ENCODE measurements at regions not wholly inside any gene's neighbourhood (a gene's known extent, or its start where the extent isn't known, plus 50 kb on each side); places are given as distances from the start of the nearest gene placed in this dataset.
"Not testable (repeated sequence)": the region's sequence is repeated elsewhere in the genome, so short reads cannot be mapped to it uniquely, and the experiment has no call there.

DNA sequence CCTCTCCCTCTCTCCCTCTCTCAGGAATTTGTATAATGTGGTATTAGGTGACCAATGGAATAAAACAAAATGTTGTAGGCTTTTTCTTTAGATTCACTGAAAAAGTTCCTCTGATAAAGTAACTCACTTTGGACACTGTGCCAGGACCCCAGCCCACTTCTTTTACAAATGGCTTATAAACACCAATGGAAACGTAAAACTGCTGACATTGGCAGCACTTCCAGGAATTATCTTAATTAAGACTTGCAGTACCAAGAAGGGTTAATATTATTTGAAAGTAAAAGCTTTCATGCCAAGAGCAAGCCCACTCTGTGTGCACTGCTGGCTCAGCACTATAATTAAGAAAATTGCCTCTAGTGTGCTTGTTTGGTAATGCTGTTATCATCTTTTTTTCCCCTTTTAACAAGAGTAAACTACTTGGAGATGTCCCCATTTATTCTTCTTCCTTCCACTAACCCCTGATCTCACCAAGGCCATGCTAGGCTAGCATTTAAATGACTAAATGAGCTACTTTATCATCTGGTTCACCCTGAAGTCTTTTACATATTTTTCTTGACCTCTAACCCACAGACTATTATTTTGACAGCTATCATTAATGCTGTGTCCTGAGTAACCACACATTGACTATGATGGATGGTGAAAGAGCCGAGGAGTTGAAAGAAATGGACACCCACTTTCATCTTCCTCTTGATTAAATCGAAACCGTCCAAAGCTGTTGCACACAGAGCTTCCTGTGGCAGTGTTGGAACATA is 232.2 kb upstream of the ETAA1 start:
- no peak overlapping the region for H2BK5ac ChIP-seq (ENCODE audit: low read depth, low read length, poor library complexity)
- DNase-seq = no peak
- H3K9me3 ChIP-seq (ENCODE audit: insufficient read depth, low read depth, low read length) = no peaks in the 10 kb centered on the region
- H3K79me2 ChIP-seq (ENCODE audit: control insufficient read depth, insufficient read depth, low read length, poor library complexity) = no peaks in the 10 kb centered on the region
- no peak overlapping the region for H3K27ac ChIP-seq (ENCODE audit: low read depth, low read length)
- no peak overlapping the region for H3K4ac ChIP-seq (ENCODE audit: low read depth, low read length)
- H2AK5ac ChIP-seq (ENCODE audit: low read length) = no peak overlapping the region
- no peak overlapping the region for H3K4me3 ChIP-seq (ENCODE audit: low read depth, low read length)
- no peaks in the 10 kb centered on the region for H3K27me3 ChIP-seq (ENCODE audit: insufficient read depth, low read length)
- H4K12ac ChIP-seq (ENCODE audit: low read depth, low read length) = no peak overlapping the region
- no peaks in the 10 kb centered on the region for H3K36me3 ChIP-seq (ENCODE audit: control insufficient read depth in 1 of 2, insufficient read depth in 2 of 2, low read length in 2 of 2)
- no peak overlapping the region for H3K14ac ChIP-seq (ENCODE audit: low read length)
- no peaks in the 10 kb centered on the region for H3K79me1 ChIP-seq (ENCODE audit: low read length)
- H3K4me1 ChIP-seq (ENCODE audit: control insufficient read depth in 1 of 2, insufficient read depth in 2 of 2, low read length in 2 of 2) = no peaks in the 10 kb centered on the region
- no peak overlapping the region for H3K18ac ChIP-seq (ENCODE audit: low read length)
- H2BK120ac ChIP-seq (ENCODE audit: insufficient read depth, low read length, poor library complexity) = no peak overlapping the region
- H2AFZ ChIP-seq (ENCODE audit: insufficient read depth, low read length, poor library complexity) = no peak overlapping the region
- no peak overlapping the region for H2BK12ac ChIP-seq (ENCODE audit: low read length)
- H4K91ac ChIP-seq (ENCODE audit: low read depth, low read length) = no peak overlapping the region
- H4K8ac ChIP-seq (ENCODE audit: low read depth, low read length) = no peak overlapping the region
- WGBS (ENCODE audit: extremely low coverage, insufficient coverage, insufficient read length) = no CpG with 5 or more reads among the region's 4 CpGs
- H3K4me2 ChIP-seq (ENCODE audit: low read length) = no peak overlapping the region
- no peak overlapping the region for H3K9ac ChIP-seq (ENCODE audit: low read length)
- no peak overlapping the region for H3K23ac ChIP-seq (ENCODE audit: low read length)

DNA sequence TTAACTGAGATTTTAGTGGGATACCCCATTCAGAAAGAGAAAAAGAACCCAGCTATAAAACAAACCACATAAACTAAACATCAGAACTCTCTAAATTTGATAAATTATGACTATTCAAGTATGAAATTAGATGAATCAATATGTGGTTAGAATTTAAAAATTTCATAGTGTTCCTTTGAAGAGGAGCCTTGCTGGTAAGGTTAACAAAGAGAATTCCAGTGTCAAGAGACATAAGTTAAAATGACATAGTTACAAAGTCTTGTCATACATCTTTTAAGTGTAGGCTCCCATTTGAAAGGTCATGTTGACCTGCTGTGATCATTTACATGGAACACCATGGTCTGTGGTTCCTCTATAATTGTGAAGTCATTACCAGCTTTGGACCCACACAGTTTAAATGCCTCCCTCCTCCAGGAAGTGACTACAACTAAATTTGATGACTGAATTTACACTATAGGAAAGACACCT is 231.6 kb upstream of the ETAA1 start:
- no peak overlapping the region for H2AFZ ChIP-seq (ENCODE audit: insufficient read depth, low read length, poor library complexity)
- no peak overlapping the region for H3K18ac ChIP-seq (ENCODE audit: low read length)
- no peak overlapping the region for H3K4me3 ChIP-seq (ENCODE audit: low read depth, low read length)
- H3K27ac ChIP-seq (ENCODE audit: low read depth, low read length) = no peak overlapping the region
- H3K14ac ChIP-seq (ENCODE audit: low read length) = no peak overlapping the region
- no peak overlapping the region for H3K23ac ChIP-seq (ENCODE audit: low read length)
- no peak overlapping the region for H2BK120ac ChIP-seq (ENCODE audit: insufficient read depth, low read length, poor library complexity)
- DNase-seq = no peak
- no peaks in the 10 kb centered on the region for H3K79me2 ChIP-seq (ENCODE audit: control insufficient read depth, insufficient read depth, low read length, poor library complexity)
- no peaks in the 10 kb centered on the region for H3K4me1 ChIP-seq (ENCODE audit: control insufficient read depth in 1 of 2, insufficient read depth in 2 of 2, low read length in 2 of 2)
- H3K4ac ChIP-seq (ENCODE audit: low read depth, low read length) = no peak overlapping the region
- H4K8ac ChIP-seq (ENCODE audit: low read depth, low read length) = no peak overlapping the region
- no peak overlapping the region for H3K4me2 ChIP-seq (ENCODE audit: low read length)
- H2AK5ac ChIP-seq (ENCODE audit: low read length) = no peak overlapping the region
- H4K91ac ChIP-seq (ENCODE audit: low read depth, low read length) = no peak overlapping the region
- no peak overlapping the region for H3K9ac ChIP-seq (ENCODE audit: low read length)
- H2BK5ac ChIP-seq (ENCODE audit: low read depth, low read length, poor library complexity) = no peak overlapping the region
- no peak overlapping the region for H2BK12ac ChIP-seq (ENCODE audit: low read length)
- no peaks in the 10 kb centered on the region for H3K27me3 ChIP-seq (ENCODE audit: insufficient read depth, low read length)
- H4K12ac ChIP-seq (ENCODE audit: low read depth, low read length) = no peak overlapping the region
- H3K79me1 ChIP-seq (ENCODE audit: low read length) = no peaks in the 10 kb centered on the region
- no peaks in the 10 kb centered on the region for H3K36me3 ChIP-seq (ENCODE audit: control insufficient read depth in 1 of 2, insufficient read depth in 2 of 2, low read length in 2 of 2)
- H3K9me3 ChIP-seq (ENCODE audit: insufficient read depth, low read depth, low read length) = no peaks in the 10 kb centered on the region

DNA sequence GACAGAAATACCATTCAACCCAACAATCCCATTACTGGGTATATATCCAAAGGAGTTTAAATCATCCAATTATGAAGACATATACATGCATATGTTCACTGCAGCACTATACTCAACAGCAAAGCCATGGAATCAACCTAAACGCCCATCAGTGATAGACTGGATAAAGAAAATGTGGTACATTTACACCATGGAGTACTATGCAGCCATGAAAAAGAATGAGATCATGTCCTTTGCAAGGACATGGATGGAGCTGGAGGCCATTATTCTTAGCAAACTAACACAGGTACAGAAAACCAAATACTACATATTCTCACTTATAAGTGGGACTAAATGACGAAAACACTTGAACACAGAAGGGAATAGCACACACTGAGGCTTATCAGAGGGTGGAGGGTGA is 230.6 kb upstream of the ETAA1 start:
- not testable (repeated sequence) for H3K9me3 ChIP-seq (ENCODE audit: insufficient read depth, low read depth, low read length); H3K4ac ChIP-seq (ENCODE audit: low read depth, low read length); H4K12ac ChIP-seq (ENCODE audit: low read depth, low read length); H3K27me3 ChIP-seq (ENCODE audit: insufficient read depth, low read length); H3K9ac ChIP-seq (ENCODE audit: low read length); H2BK12ac ChIP-seq (ENCODE audit: low read length); H2BK5ac ChIP-seq (ENCODE audit: low read depth, low read length, poor library complexity); H3K14ac ChIP-seq (ENCODE audit: low read length); H4K8ac ChIP-seq (ENCODE audit: low read depth, low read length); H3K23ac ChIP-seq (ENCODE audit: low read length); DNase-seq; H3K79me2 ChIP-seq (ENCODE audit: control insufficient read depth, insufficient read depth, low read length, poor library complexity); H3K27ac ChIP-seq (ENCODE audit: low read depth, low read length); H3K18ac ChIP-seq (ENCODE audit: low read length); H3K79me1 ChIP-seq (ENCODE audit: low read length); H3K4me3 ChIP-seq (ENCODE audit: low read depth, low read length); H2BK120ac ChIP-seq (ENCODE audit: insufficient read depth, low read length, poor library complexity); H2AK5ac ChIP-seq (ENCODE audit: low read length); H2AFZ ChIP-seq (ENCODE audit: insufficient read depth, low read length, poor library complexity); H4K91ac ChIP-seq (ENCODE audit: low read depth, low read length); H3K4me2 ChIP-seq (ENCODE audit: low read length); H3K4me1 ChIP-seq (ENCODE audit: control insufficient read depth in 1 of 2, insufficient read depth in 2 of 2, low read length in 2 of 2); H3K36me3 ChIP-seq (ENCODE audit: control insufficient read depth in 1 of 2, insufficient read depth in 2 of 2, low read length in 2 of 2)
- no CpG with 5 or more reads among the region's 2 CpGs for WGBS (ENCODE audit: extremely low coverage, insufficient coverage, insufficient read length)

DNA sequence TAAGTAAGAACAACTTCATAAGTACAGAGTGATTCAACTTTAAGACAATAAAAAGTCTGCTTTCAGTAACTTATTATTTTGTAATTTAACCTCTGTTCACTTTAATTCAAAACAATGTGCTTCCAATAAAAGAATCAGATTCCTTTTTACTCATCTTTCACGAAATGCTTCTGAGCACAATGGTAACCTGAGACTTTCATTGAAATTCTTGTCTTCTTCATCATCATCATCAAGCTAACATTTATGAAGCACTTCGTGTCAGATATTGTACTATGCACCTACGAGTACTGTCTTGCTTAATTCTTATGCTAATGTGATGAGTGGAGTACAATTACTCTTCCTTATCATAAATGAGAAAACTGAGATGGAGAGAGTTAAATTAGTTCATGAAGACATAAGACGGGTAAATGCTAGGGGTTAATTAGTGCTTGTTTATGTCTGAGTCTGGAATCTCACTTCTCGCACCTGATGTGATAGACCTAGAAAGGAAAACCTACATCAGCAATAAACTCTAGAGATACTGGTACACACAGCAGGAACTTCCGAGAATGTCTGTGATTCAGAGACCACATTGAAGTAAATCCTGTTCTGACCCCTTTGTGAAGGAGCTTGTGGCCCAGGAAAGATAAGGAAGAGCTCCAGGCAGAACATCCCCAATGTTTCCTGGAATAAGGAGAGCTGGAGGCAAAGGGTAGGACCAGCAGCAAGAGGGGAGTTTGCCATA is 227.6 kb upstream of the ETAA1 start:
- Histone ChIP-seq H3K23ac (ENCODE audit: low read length) (no peak overlapping the region), H3K9ac (ENCODE audit: low read length) (no peak overlapping the region), H3K18ac (ENCODE audit: low read length) (no peak overlapping the region), H3K4me1 (ENCODE audit: control insufficient read depth in 1 of 2, insufficient read depth in 2 of 2, low read length in 2 of 2) (no peaks in the 10 kb centered on the region), H3K79me2 (ENCODE audit: control insufficient read depth, insufficient read depth, low read length, poor library complexity) (no peaks in the 10 kb centered on the region), H3K36me3 (ENCODE audit: control insufficient read depth in 1 of 2, insufficient read depth in 2 of 2, low read length in 2 of 2) (no peaks in the 10 kb centered on the region), H3K4ac (ENCODE audit: low read depth, low read length) (no peak overlapping the region), H4K8ac (ENCODE audit: low read depth, low read length) (no peak overlapping the region), H2BK12ac (ENCODE audit: low read length) (no peak overlapping the region), H3K9me3 (ENCODE audit: insufficient read depth, low read depth, low read length) (no peaks in the 10 kb centered on the region), H2AK5ac (ENCODE audit: low read length) (no peak overlapping the region), H4K12ac (ENCODE audit: low read depth, low read length) (no peak overlapping the region), H4K91ac (ENCODE audit: low read depth, low read length) (no peak overlapping the region), H2BK120ac (ENCODE audit: insufficient read depth, low read length, poor library complexity) (no peak overlapping the region), H3K27me3 (ENCODE audit: insufficient read depth, low read length) (no peaks in the 10 kb centered on the region), H3K14ac (ENCODE audit: low read length) (no peak overlapping the region), H3K4me2 (ENCODE audit: low read length) (no peak overlapping the region), H3K79me1 (ENCODE audit: low read length) (no peaks in the 10 kb centered on the region), H3K4me3 (ENCODE audit: low read depth, low read length) (no peak overlapping the region), H3K27ac (ENCODE audit: low read depth, low read length) (no peak overlapping the region), H2BK5ac (ENCODE audit: low read depth, low read length, poor library complexity) (no peak overlapping the region), H2AFZ (ENCODE audit: insufficient read depth, low read length, poor library complexity) (no peak overlapping the region)
- no CpG with 5 or more reads among the region's 6 CpGs for WGBS (ENCODE audit: extremely low coverage, insufficient coverage, insufficient read length)
- DNase-seq = no peak
